ENCODE measurements at regions not wholly inside any gene's neighbourhood (a gene's known extent, or its start where the extent isn't known, plus 50 kb on each side); places are given as distances from the start of the nearest gene placed in this dataset.

- TF ChIP-seq CTCF (optimal IDR thresholded peaks at IDR 0.05 in 1 of 3, IDR thresholded peaks at IDR 0.05 in 1 of 3, conservative IDR thresholded peaks at IDR 0.05 in 1 of 3; ENCODE audit: extremely low read depth in 1 of 3, insufficient read depth in 2 of 3, low read length in 3 of 3) (no peak), EZH2 (IDR thresholded peaks at IDR 0.05; ENCODE audit: low read length) (no peak)
These were observed 68.0 kb upstream of the RBMS3 start for GRCh38 chr3:29212789-29213433.

Measured in keratinocyte (primary cell).